OCI-LY7 (cell line): ENCODE measurements at regions not wholly inside any gene's neighbourhood (a gene's known extent, or its start where the extent isn't known, plus 50 kb on each side); places are given as distances from the start of the nearest gene placed in this dataset.

Experiments
- EZH2phosphoT487 ChIP-seq: fragments of 200-600 bp; sonication (generic); IDR thresholded peaks from 2 replicates; pipeline ENCODE4 v1.6.1; 2018; ENCODE audit warnings: low read depth, borderline replicate concordance, mild to moderate bottlenecking, mixed run types, antibody characterized with exemption, low read length, moderate library complexity, mixed read lengths
- TF ChIP-seq, protein P1 (sequence below): fragments of 200-600 bp; sonication (generic); conservative IDR thresholded peaks from 2 replicates; pipeline ENCODE4 v1.5.1; 2014; ENCODE audit warnings: mild to moderate bottlenecking, antibody characterized with exemption, low read length, moderate library complexity, mixed read lengths

- TF ChIP-seq, protein P1, sequence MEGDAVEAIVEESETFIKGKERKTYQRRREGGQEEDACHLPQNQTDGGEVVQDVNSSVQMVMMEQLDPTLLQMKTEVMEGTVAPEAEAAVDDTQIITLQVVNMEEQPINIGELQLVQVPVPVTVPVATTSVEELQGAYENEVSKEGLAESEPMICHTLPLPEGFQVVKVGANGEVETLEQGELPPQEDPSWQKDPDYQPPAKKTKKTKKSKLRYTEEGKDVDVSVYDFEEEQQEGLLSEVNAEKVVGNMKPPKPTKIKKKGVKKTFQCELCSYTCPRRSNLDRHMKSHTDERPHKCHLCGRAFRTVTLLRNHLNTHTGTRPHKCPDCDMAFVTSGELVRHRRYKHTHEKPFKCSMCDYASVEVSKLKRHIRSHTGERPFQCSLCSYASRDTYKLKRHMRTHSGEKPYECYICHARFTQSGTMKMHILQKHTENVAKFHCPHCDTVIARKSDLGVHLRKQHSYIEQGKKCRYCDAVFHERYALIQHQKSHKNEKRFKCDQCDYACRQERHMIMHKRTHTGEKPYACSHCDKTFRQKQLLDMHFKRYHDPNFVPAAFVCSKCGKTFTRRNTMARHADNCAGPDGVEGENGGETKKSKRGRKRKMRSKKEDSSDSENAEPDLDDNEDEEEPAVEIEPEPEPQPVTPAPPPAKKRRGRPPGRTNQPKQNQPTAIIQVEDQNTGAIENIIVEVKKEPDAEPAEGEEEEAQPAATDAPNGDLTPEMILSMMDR, result no peak
- no peak for TF ChIP-seq EZH2phosphoT487
Observed at GRCh38 chr9:118538959-118539358, 830.3 kb downstream of the BRINP1 start.
